IMR-90 (cell line): ENCODE measurements at regions not wholly inside any gene's neighbourhood (a gene's known extent, or its start where the extent isn't known, plus 50 kb on each side); places are given as distances from the start of the nearest gene placed in this dataset.

Experiments used
- ATAC-seq: fragments of 200-7000 bp; cut with Tn5 transposase; 2 replicates; pipeline ENCODE4 v1.9.1; 2020; ENCODE audit warnings: low read depth, mild to moderate bottlenecking, moderate library complexity
- BruUV-seq: library from RNA; stranded (reverse); fragments of 400-500 nt; replicated peaks from 2 replicates; lab custom pipeline; 2021; lab: Mats Ljungman, UMichigan
- CTCF ChIA-PET: fragments of 300-600 bp; formaldehyde crosslinking; extraction: SDS; loops from one replicate; lab custom pipeline; 2021; ENCODE audit warnings: antibody characterized with exemption; lab: Yijun Ruan, JAX
- POLR2A ChIA-PET: fragments of 300-600 bp; sonication (Branson Sonifier 250); formaldehyde crosslinking; loops from one replicate; lab custom pipeline; 2022; ENCODE audit warnings: antibody characterized with exemption; ENCODE audit not compliant: unreplicated experiment; lab: Charles Lee
- DNase-seq: peaks from one replicate; pipeline ENCODE4 v3.0.0; 2013
- H2AFZ ChIP-seq: replicated peaks from 2 replicates; pipeline ENCODE3; 2013; ENCODE audit warnings: low read length, mild to moderate bottlenecking; ENCODE audit not compliant: poor library complexity
- H2AK5ac ChIP-seq: 2 replicates; pipeline ENCODE4 v1.6.1; 2013; ENCODE audit warnings: low read depth, low read length, inconsistent platforms
- H2AK9ac ChIP-seq: replicated peaks from 2 replicates; pipeline ENCODE3; 2013; ENCODE audit warnings: mild to moderate bottlenecking, low read depth, low read length, moderate library complexity; ENCODE audit not compliant: poor library complexity
- H2BK120ac ChIP-seq: 2 replicates; pipeline ENCODE4 v1.6.1; 2013; ENCODE audit warnings: low read depth, low read length, inconsistent platforms
- H2BK15ac ChIP-seq: 3 replicates; pipeline ENCODE4 v1.6.1; 2013; ENCODE audit warnings: low read depth, low read length, inconsistent platforms
- H2BK20ac ChIP-seq: 2 replicates; pipeline ENCODE4 v1.6.1; 2013; ENCODE audit warnings: low read depth, mild to moderate bottlenecking, inconsistent platforms, low read length, moderate library complexity
- H2BK5ac ChIP-seq: 2 replicates; pipeline ENCODE4 v1.6.1; 2013; ENCODE audit warnings: mild to moderate bottlenecking, low read depth, low read length, inconsistent platforms; ENCODE audit not compliant: poor library complexity, severe bottlenecking
- H3K14ac ChIP-seq: replicated peaks from 2 replicates; pipeline ENCODE4 v1.6.1; 2013; ENCODE audit warnings: low read depth, low read length, inconsistent platforms
- H3K18ac ChIP-seq: 2 replicates; pipeline ENCODE4 v1.6.1; 2013; ENCODE audit warnings: low read depth, low read length, control low read depth
- H3K23ac ChIP-seq: 2 replicates; pipeline ENCODE4 v1.6.1; 2013; ENCODE audit warnings: low read depth, low read length, inconsistent platforms
- H3K27ac ChIP-seq: 2 replicates; pipeline ENCODE4 v1.5.1; 2013; ENCODE audit warnings: mild to moderate bottlenecking, control low read depth, low read length; ENCODE audit not compliant: insufficient read depth
- H3K27me3 ChIP-seq: 2 replicates; pipeline ENCODE4 v1.6.1; 2013; ENCODE audit warnings: low read length; ENCODE audit not compliant: control insufficient read depth, insufficient read depth
- H3K36me3 ChIP-seq: 2 replicates; pipeline ENCODE4 v1.6.1; 2013; ENCODE audit warnings: low read length, mixed read lengths; ENCODE audit not compliant: control insufficient read depth, insufficient read depth
- H3K4ac ChIP-seq: 2 replicates; pipeline ENCODE4 v1.6.1; 2013; ENCODE audit warnings: low read depth, low read length, inconsistent platforms
- H3K4me1 ChIP-seq: 2 replicates; pipeline ENCODE4 v1.6.1; 2013; ENCODE audit warnings: low read length, mixed read lengths; ENCODE audit not compliant: control insufficient read depth, insufficient read depth
- H3K4me2 ChIP-seq: 2 replicates; pipeline ENCODE4 v1.6.1; 2013; ENCODE audit warnings: low read depth, mild to moderate bottlenecking, control low read depth, low read length, moderate library complexity
- H3K4me3 ChIP-seq: 2 replicates; pipeline ENCODE4 v1.5.1; 2013; ENCODE audit warnings: low read depth, mild to moderate bottlenecking, control low read depth, low read length, moderate library complexity; ENCODE audit not compliant: insufficient read depth
- H3K56ac ChIP-seq: 2 replicates; pipeline ENCODE4 v1.6.1; 2013; ENCODE audit warnings: low read length, inconsistent platforms; ENCODE audit not compliant: insufficient read depth; ENCODE audit errors: extremely low read depth
- H3K79me1 ChIP-seq, 2 experiments: 2 replicates each; pipeline ENCODE4 v1.6.1; 2013; ENCODE audit warnings: low read length in 2 of 2, inconsistent platforms in 1 of 2, low read depth in 1 of 2
- H3K9ac ChIP-seq: 2 replicates; pipeline ENCODE4 v1.6.1; 2013; ENCODE audit warnings: low read depth, low read length, control low read depth
- H3K9me1 ChIP-seq: 2 replicates; pipeline ENCODE4 v1.6.1; 2013; ENCODE audit warnings: low read length, inconsistent platforms; ENCODE audit not compliant: insufficient read depth
- H3K9me3 ChIP-seq: 2 replicates; pipeline ENCODE4 v1.6.1; 2013; ENCODE audit warnings: low read length; ENCODE audit not compliant: control insufficient read depth, insufficient read depth
- H4K20me1 ChIP-seq: 2 replicates; pipeline ENCODE4 v1.6.1; 2013; ENCODE audit warnings: low read length, inconsistent platforms; ENCODE audit not compliant: insufficient read depth
- H4K5ac ChIP-seq: 2 replicates; pipeline ENCODE4 v1.6.1; 2013; ENCODE audit warnings: mild to moderate bottlenecking, low read depth, low read length, control low read depth
- H4K8ac ChIP-seq, 2 experiments: 2 replicates each; pipeline ENCODE4 v1.6.1; 2013; ENCODE audit warnings: low read depth in 2 of 2, low read length in 2 of 2, control low read depth in 1 of 2, inconsistent platforms in 1 of 2
- H4K91ac ChIP-seq: 2 replicates; pipeline ENCODE4 v1.6.1; 2013; ENCODE audit warnings: low read depth, low read length, inconsistent platforms; ENCODE audit not compliant: insufficient read depth
- BHLHE40 ChIP-seq: fragments of 150-350 bp; IDR thresholded peaks from 2 replicates; pipeline ENCODE4 v1.6.1; 2016; ENCODE audit warnings: mild to moderate bottlenecking, low read depth, low read length
- CHD1 ChIP-seq: IDR thresholded peaks from 2 replicates; pipeline ENCODE4 v1.6.1; 2012; ENCODE audit warnings: low read depth, low read length, improper control_type of control experiment
- FOS ChIP-seq: fragments of 150-350 bp; IDR thresholded peaks from 2 replicates; pipeline ENCODE4 v1.6.1; 2016; ENCODE audit warnings: low read depth, low read length
- MAFK ChIP-seq: IDR thresholded peaks from 2 replicates; pipeline ENCODE4 v1.6.1; 2012; ENCODE audit warnings: low read depth, low read length, improper control_type of control experiment
- MAZ ChIP-seq: IDR thresholded peaks from 2 replicates; pipeline ENCODE4 v1.6.1; 2012; ENCODE audit warnings: low read depth, mild to moderate bottlenecking, low read length, improper control_type of control experiment, moderate library complexity, borderline replicate concordance
- MXI1 ChIP-seq: IDR thresholded peaks from 2 replicates; pipeline ENCODE4 v1.6.1; 2012; ENCODE audit warnings: low read depth, mild to moderate bottlenecking, low read length, moderate library complexity, borderline replicate concordance
- RAD21 ChIP-seq: IDR thresholded peaks from 2 replicates; pipeline ENCODE4 v1.6.1; 2012; ENCODE audit warnings: low read length, improper control_type of control experiment
- RFX5 ChIP-seq: IDR thresholded peaks from 2 replicates; pipeline ENCODE4 v1.8.0; 2012; ENCODE audit warnings: low read depth, mild to moderate bottlenecking, low read length, moderate library complexity
- SMC3 ChIP-seq: fragments of 150-350 bp; IDR thresholded peaks from 2 replicates; pipeline ENCODE4 v1.6.1; 2016; ENCODE audit warnings: low read depth, mild to moderate bottlenecking, antibody characterized with exemption, low read length, moderate library complexity
- WGBS, 2 experiments: methylation state at CpG; one replicate each; pipeline versions ENCODE4 v1.1.5 to v1.1.7; 2013; ENCODE audit warnings: missing lambda C conversion rate in 2 of 2; ENCODE audit not compliant: insufficient read length in 1 of 2; ENCODE audit errors: extremely low coverage in 2 of 2; 5-methylcytosine and 5-hydroxymethylcytosine counted together
- dilution Hi-C: fragments of 300-500 bp; cut with HindIII; formaldehyde crosslinking; loops from one replicate; pipeline ENCODE4 v1.14.3; 2018; ENCODE audit warnings: low sequenced_read_pairs; ENCODE audit not compliant: unreplicated experiment
- in situ Hi-C: fragments of 300-500 bp; cut with MboI; formaldehyde crosslinking; loops from 3 replicates; pipeline ENCODE4 v1.14.3; 2019; ENCODE audit warnings: low sequenced_read_pairs, inconsistent platforms, mixed read lengths
- intact Hi-C: fragments of 100-400 bp; cut with micrococcal nuclease; formaldehyde crosslinking; loops from 2 replicates; pipeline ENCODE4 v1.10.0; 2022
- TF ChIP-seq, protein P1 (sequence below): fragments of 150-350 bp; IDR thresholded peaks from 2 replicates; pipeline ENCODE4 v1.6.1; 2016; ENCODE audit warnings: low read depth, mild to moderate bottlenecking, low read length, moderate library complexity, borderline replicate concordance
- TF ChIP-seq, protein P2 (sequence below): conservative IDR thresholded peaks from 2 replicates; pipeline ENCODE4 v1.5.1; 2012; ENCODE audit warnings: mild to moderate bottlenecking, low read depth, low read length, improper control_type of control experiment
- TF ChIP-seq, protein P3 (sequence below): fragments of 150-350 bp; IDR thresholded peaks from 2 replicates; pipeline ENCODE4 v1.6.1; 2017; ENCODE audit warnings: mild to moderate bottlenecking, antibody characterized with exemption, low read length, low read depth

DNA sequence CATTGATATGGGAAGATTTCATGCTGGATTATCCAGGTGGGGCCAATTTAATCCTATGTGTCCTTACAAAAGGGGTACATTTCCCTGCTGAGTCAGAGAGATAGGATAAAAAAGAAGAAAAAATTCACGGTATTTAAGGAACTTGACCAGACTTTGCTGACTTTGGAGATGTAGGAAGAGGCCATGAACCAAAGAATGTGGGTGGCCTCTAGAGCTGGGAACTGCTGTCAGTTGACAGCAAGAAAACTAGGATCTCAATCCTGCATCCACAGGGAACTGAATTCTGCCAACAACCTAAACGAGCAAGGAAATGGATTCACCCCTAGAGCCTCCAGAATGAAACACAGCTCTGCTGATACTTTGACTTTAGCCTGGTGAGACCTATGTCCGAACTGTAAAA is 148.1 kb upstream of the SLC24A5 start:
- no peak for TF ChIP-seq CHD1
- TF ChIP-seq BHLHE40 = no peak
- TF ChIP-seq MXI1 = no peak
- TF ChIP-seq RAD21 = no peak
- no peak for TF ChIP-seq MAZ
- no peak for TF ChIP-seq RFX5
- TF ChIP-seq, protein P1, sequence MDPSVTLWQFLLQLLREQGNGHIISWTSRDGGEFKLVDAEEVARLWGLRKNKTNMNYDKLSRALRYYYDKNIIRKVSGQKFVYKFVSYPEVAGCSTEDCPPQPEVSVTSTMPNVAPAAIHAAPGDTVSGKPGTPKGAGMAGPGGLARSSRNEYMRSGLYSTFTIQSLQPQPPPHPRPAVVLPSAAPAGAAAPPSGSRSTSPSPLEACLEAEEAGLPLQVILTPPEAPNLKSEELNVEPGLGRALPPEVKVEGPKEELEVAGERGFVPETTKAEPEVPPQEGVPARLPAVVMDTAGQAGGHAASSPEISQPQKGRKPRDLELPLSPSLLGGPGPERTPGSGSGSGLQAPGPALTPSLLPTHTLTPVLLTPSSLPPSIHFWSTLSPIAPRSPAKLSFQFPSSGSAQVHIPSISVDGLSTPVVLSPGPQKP = no peak
- no peak for TF ChIP-seq MAFK
- TF ChIP-seq FOS = no peak
- TF ChIP-seq, protein P2, sequence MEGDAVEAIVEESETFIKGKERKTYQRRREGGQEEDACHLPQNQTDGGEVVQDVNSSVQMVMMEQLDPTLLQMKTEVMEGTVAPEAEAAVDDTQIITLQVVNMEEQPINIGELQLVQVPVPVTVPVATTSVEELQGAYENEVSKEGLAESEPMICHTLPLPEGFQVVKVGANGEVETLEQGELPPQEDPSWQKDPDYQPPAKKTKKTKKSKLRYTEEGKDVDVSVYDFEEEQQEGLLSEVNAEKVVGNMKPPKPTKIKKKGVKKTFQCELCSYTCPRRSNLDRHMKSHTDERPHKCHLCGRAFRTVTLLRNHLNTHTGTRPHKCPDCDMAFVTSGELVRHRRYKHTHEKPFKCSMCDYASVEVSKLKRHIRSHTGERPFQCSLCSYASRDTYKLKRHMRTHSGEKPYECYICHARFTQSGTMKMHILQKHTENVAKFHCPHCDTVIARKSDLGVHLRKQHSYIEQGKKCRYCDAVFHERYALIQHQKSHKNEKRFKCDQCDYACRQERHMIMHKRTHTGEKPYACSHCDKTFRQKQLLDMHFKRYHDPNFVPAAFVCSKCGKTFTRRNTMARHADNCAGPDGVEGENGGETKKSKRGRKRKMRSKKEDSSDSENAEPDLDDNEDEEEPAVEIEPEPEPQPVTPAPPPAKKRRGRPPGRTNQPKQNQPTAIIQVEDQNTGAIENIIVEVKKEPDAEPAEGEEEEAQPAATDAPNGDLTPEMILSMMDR = no peak
- no peak for TF ChIP-seq SMC3
- TF ChIP-seq, protein P3, sequence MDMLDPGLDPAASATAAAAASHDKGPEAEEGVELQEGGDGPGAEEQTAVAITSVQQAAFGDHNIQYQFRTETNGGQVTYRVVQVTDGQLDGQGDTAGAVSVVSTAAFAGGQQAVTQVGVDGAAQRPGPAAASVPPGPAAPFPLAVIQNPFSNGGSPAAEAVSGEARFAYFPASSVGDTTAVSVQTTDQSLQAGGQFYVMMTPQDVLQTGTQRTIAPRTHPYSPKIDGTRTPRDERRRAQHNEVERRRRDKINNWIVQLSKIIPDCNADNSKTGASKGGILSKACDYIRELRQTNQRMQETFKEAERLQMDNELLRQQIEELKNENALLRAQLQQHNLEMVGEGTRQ = no peak
- BruUV-seq = no TSS peak
- peaks cover 3% of the 10 kb centered on the region; the same call in 1 of the 2 replicates for H3K9me3 ChIP-seq
- CTCF ChIA-PET = interaction anchor here (1.1 kb wide), 1 partner anchor 24 kb away, joined by 3 read pairs; no protein-coding TSS in a partner anchor
- no peak overlapping the region for H2AFZ ChIP-seq
- no peak overlapping the region for H2BK120ac ChIP-seq
- no peaks in the 10 kb centered on the region for H3K4me1 ChIP-seq
- DNase-seq = no peak
- no peak overlapping the region for H3K9ac ChIP-seq
- no peaks in the 10 kb centered on the region for H3K36me3 ChIP-seq
- POLR2A ChIA-PET = no interaction called here
- intact Hi-C loops = no loop called here
- no peaks in the 10 kb centered on the region for H3K9me1 ChIP-seq
- no peak overlapping the region for H3K56ac ChIP-seq
- no peak overlapping the region for H2BK20ac ChIP-seq
- no peak overlapping the region for H4K91ac ChIP-seq
- no peak overlapping the region for H3K4ac ChIP-seq
- dilution Hi-C loops = no loop called here
- H3K79me1 ChIP-seq = no peaks in the 10 kb centered on the region
- 83% methylated on average over 1 of the region's 3 CpGs; no CpG with 5 or more reads in 1 of the 2 experiments for WGBS, 2 experiments
- in situ Hi-C loops = no loop called here
- H3K27me3 ChIP-seq = no peaks in the 10 kb centered on the region
- H2AK9ac ChIP-seq = no peak overlapping the region
- H4K20me1 ChIP-seq = no peaks in the 10 kb centered on the region
- no peak for ATAC-seq
- H3K18ac ChIP-seq = no peak overlapping the region
- no peak overlapping the region for H3K27ac ChIP-seq
- no peak overlapping the region for H4K5ac ChIP-seq
- H2BK15ac ChIP-seq = no peak overlapping the region
- no peak overlapping the region for H4K8ac ChIP-seq
- no peak overlapping the region for H3K14ac ChIP-seq
- no peak overlapping the region for H3K4me3 ChIP-seq
- H2BK5ac ChIP-seq = no peak overlapping the region
- no peak overlapping the region for H3K23ac ChIP-seq
- no peak overlapping the region for H3K4me2 ChIP-seq
- H2AK5ac ChIP-seq = no peak overlapping the region
